GM12875 (cell line): ENCODE measurements at regions not wholly inside any gene's neighbourhood (a gene's known extent, or its start where the extent isn't known, plus 50 kb on each side); places are given as distances from the start of the nearest gene placed in this dataset.

Experiments
- H3K4me3 ChIP-seq: one replicate; pipeline ENCODE4 v1.5.1; 2011; ENCODE audit warnings: low read depth, low read length, control low read depth
- TF ChIP-seq, protein P1 (sequence below): IDR thresholded peaks from 2 replicates; pipeline ENCODE4 v1.5.1; 2011; ENCODE audit warnings: low read depth, mild to moderate bottlenecking, control low read depth, inconsistent platforms, low read length, moderate library complexity, borderline replicate concordance; ENCODE audit not compliant: insufficient read depth

- no peak overlapping the region for H3K4me3 ChIP-seq
- TF ChIP-seq, protein P1, sequence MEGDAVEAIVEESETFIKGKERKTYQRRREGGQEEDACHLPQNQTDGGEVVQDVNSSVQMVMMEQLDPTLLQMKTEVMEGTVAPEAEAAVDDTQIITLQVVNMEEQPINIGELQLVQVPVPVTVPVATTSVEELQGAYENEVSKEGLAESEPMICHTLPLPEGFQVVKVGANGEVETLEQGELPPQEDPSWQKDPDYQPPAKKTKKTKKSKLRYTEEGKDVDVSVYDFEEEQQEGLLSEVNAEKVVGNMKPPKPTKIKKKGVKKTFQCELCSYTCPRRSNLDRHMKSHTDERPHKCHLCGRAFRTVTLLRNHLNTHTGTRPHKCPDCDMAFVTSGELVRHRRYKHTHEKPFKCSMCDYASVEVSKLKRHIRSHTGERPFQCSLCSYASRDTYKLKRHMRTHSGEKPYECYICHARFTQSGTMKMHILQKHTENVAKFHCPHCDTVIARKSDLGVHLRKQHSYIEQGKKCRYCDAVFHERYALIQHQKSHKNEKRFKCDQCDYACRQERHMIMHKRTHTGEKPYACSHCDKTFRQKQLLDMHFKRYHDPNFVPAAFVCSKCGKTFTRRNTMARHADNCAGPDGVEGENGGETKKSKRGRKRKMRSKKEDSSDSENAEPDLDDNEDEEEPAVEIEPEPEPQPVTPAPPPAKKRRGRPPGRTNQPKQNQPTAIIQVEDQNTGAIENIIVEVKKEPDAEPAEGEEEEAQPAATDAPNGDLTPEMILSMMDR, result no peak
Measured at GRCh38 chr9:118162716-118163115, 458.5 kb downstream of the TLR4 start.

DNA sequence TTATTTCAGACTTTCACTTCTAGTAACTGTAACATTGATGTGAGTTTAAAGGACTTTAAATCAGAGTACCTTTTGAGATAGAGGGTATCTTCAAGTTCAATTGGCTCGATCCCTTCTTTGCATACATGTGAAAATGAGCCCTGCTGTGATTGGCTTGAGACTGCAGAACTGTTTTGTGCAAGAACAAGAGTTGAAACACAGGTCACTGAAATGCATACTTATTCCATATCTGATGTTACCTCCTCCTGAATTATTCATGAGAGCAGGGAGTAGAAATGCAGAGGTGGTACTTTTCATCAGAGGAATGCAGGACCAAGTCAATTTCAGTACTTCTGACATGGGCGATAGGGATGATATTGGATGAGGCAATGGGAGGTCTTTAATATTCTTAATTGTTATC, 459.5 kb downstream of the TLR4 start:
- TF ChIP-seq, protein P1, result no peak
- no peak overlapping the region for H3K4me3 ChIP-seq

DNA sequence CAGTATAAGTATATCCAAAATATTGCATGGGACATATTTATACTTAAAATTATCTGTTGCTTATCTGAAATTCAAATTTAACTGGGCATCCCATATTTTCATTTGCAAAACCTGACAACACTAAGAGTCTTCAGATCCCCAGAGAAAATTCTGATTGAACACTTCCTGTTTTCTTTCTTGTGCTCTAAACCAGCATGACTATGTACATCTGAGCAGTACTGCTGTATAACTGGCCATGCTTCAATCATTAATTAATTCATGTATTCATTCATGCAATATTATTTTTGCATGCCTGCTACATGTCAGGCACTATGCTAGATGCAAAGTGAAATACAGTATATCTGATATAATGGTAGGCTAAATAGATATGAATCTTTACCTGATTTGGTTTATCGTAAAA, 461.2 kb downstream of the TLR4 start:
- no peak overlapping the region for H3K4me3 ChIP-seq
- TF ChIP-seq, protein P1, result no peak

- no peak overlapping the region for H3K4me3 ChIP-seq
- TF ChIP-seq, protein P1, result peak; percentile 52
Measured at GRCh38 chr9:118170032-118170955, 466.1 kb downstream of the TLR4 start.

- TF ChIP-seq, protein P1, result no peak
- H3K4me3 ChIP-seq, result no peak overlapping the region
Measured at GRCh38 chr9:118177241-118177640, 473.0 kb downstream of the TLR4 start.

DNA sequence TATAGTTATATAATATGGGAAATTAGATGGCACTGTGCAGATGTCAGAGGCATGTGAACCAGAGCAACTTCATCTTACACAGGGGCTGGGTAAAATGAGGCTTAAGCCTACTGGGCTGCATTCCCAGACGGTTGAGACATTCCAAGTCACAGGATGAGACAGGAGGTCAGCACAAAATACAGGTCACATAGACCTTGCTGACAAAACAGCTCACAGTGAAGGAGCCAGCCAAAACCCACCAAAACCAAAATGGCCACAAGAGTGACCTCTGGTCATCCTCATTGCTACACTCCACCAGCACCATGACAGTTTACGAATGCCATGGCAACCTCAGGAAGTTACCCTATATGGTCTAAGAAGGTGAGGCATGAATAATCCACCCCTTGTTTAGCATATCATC, 479.4 kb downstream of the TLR4 start:
- H3K4me3 ChIP-seq, result no peak overlapping the region

GRCh38 chr9:118187408-118187807, 483.2 kb downstream of the TLR4 start:
- no peak overlapping the region for H3K4me3 ChIP-seq
- TF ChIP-seq, protein P1, result no peak

More for the DNA sequence above, 479.4 kb downstream of the TLR4 start:
- TF ChIP-seq, protein P1, result no peak
